ENCODE measurements at regions not wholly inside any gene's neighbourhood (a gene's known extent, or its start where the extent isn't known, plus 50 kb on each side); places are given as distances from the start of the nearest gene placed in this dataset.
A peak's percentile ranks its signal among the peaks of the same experiment; 100 is the strongest.

GRCh38 chr19:34096020-34096915 lies 76.0 kb upstream of the LSM14A start:
- H3K4me1 Mint-ChIP-seq, result no peaks in the 10 kb centered on the region
- no peak for DNase-seq (ENCODE audit: low spot score in 2 of 2, unreplicated experiment in 2 of 2)
- no peak overlapping the region for H3K27ac Mint-ChIP-seq
- TF ChIP-seq, protein P1, sequence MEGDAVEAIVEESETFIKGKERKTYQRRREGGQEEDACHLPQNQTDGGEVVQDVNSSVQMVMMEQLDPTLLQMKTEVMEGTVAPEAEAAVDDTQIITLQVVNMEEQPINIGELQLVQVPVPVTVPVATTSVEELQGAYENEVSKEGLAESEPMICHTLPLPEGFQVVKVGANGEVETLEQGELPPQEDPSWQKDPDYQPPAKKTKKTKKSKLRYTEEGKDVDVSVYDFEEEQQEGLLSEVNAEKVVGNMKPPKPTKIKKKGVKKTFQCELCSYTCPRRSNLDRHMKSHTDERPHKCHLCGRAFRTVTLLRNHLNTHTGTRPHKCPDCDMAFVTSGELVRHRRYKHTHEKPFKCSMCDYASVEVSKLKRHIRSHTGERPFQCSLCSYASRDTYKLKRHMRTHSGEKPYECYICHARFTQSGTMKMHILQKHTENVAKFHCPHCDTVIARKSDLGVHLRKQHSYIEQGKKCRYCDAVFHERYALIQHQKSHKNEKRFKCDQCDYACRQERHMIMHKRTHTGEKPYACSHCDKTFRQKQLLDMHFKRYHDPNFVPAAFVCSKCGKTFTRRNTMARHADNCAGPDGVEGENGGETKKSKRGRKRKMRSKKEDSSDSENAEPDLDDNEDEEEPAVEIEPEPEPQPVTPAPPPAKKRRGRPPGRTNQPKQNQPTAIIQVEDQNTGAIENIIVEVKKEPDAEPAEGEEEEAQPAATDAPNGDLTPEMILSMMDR (IDR thresholded peaks at IDR 0.05; ENCODE audit: unreplicated experiment), result peak; percentile 73
- no peaks in the 10 kb centered on the region for H3K36me3 Mint-ChIP-seq
- H3K4me3 Mint-ChIP-seq, result peak overlapping the region; percentile 13
- no peaks in the 10 kb centered on the region for H3K9me3 Mint-ChIP-seq
- H3K27me3 Mint-ChIP-seq (ENCODE audit: low read depth), result peaks cover 17% of the 10 kb centered on the region

DNA sequence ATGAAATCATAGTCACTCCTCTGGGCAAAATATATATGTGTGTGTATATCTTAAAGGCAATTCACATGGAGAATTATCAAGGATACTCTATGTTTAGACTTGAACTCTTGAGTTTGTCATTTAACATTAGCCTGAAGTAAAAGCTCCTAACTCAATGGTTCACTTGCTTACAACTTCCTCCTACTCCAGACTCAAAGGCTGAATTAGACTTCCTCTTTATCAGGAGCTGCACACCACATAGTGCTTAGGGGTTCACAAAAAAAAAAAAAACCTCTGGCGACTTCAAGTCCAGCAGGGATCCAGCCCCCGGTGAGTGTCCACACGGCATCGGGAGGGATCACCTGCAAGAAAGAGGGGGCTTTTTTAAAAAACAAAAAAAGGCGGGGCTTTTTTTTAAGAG lies 68.2 kb upstream of the LSM14A start:
- Mint-ChIP-seq H3K36me3 (no peaks in the 10 kb centered on the region), H3K9me3 (no peaks in the 10 kb centered on the region), H3K4me3 (no peak overlapping the region), H3K4me1 (no peaks in the 10 kb centered on the region), H3K27ac (no peak overlapping the region), H3K27me3 (ENCODE audit: low read depth) (peaks cover 10% of the 10 kb centered on the region)
- DNase-seq (ENCODE audit: low spot score in 2 of 2, unreplicated experiment in 2 of 2), result no peak
- TF ChIP-seq, protein P1 (IDR thresholded peaks at IDR 0.05; ENCODE audit: unreplicated experiment), result no peak

DNA sequence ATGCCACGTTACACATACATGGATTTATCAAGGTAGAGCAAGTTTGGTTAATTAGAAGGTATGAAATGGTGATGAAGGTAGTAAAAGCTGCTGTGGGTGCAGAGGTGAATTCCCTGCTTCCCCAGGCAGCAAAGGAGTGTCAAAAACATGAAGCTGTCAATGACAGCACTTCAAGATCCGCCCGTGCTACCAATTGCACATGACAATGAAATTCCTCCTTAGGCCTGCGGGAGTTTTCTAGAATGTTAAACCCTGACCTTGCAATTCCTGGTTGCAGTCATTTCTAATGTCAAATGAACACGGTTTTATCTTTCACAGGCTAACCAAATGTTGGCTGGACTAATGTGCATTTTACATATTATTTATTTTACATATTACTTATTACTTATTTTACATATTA lies 67.7 kb upstream of the LSM14A start:
- H3K36me3 Mint-ChIP-seq, result no peaks in the 10 kb centered on the region
- peaks cover 6% of the 10 kb centered on the region for H3K27me3 Mint-ChIP-seq (ENCODE audit: low read depth)
- TF ChIP-seq, protein P1 (IDR thresholded peaks at IDR 0.05; ENCODE audit: unreplicated experiment), result no peak
- H3K4me3 Mint-ChIP-seq, result no peak overlapping the region
- no peaks in the 10 kb centered on the region for H3K4me1 Mint-ChIP-seq
- DNase-seq (ENCODE audit: low spot score in 2 of 2, unreplicated experiment in 2 of 2), result no peak
- no peak overlapping the region for H3K27ac Mint-ChIP-seq
- no peaks in the 10 kb centered on the region for H3K9me3 Mint-ChIP-seq

DNA sequence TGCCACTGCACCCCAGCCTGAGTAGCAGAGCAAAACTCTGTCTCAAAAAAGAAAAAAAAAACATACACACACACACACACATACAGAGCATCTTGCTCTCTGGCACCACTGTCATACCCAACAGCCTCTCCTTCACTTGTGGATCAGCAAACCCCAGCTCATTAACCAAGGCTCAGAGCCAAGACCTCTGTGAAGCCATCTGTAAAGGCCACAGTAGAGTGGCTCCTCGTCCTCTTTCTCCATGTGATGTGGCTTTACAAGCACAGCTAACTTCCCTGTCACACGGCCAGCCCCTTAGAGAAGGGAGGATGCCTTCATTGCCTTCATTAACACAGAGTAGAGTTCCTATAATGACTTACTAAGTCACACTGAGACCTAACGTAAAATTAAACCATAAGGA lies 62.7 kb upstream of the LSM14A start:
- no peaks in the 10 kb centered on the region for H3K9me3 Mint-ChIP-seq
- no peaks in the 10 kb centered on the region for H3K4me1 Mint-ChIP-seq
- TF ChIP-seq, protein P1 (IDR thresholded peaks at IDR 0.05; ENCODE audit: unreplicated experiment), result no peak
- DNase-seq (ENCODE audit: low spot score in 2 of 2, unreplicated experiment in 2 of 2), result no peak
- H3K36me3 Mint-ChIP-seq, result no peaks in the 10 kb centered on the region
- no peak overlapping the region for H3K27ac Mint-ChIP-seq
- H3K4me3 Mint-ChIP-seq, result no peak overlapping the region
- H3K27me3 Mint-ChIP-seq (ENCODE audit: low read depth), result peaks cover 3% of the 10 kb centered on the region

DNA sequence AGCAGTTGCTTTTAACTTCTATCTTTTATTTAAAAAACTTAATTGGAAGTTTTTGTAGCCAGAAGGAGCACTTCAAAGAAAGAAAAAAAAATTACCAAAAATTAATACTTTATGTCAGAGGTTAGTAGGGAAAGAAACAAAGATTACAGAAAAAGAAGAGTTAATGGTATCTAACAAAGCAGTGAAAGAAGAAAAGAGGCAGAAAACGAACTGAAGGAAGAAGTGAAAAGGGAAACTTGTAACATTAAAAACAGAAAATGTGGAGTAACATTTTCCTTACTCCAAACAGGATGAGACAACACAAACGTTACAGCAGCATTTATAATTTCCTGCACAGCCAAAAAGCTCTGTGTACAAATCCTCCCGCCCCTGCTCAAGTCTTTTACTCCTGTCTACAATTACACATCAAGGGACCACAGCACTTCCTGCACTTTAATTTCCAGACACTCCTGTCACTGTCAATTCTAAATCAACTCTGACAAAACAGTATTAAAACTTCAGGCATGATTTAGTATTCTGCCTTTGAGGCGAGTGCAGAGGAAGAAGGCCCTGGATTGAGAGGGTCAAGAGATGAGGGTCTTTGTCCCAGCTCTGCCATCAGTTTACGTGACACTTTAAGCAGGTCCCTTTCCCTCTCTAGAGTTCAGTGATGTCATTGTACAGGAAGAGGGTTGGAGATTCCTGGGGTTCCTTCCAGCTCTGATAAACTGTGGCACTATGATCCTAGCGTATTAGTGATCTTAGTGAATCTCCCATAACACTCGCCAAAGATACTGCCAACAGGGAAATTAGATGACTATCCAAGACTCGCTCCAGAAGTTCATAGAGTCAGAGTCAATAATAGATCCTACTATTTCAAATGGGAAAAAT lies 53.2 kb upstream of the LSM14A start:
- TF ChIP-seq, protein P1 (IDR thresholded peaks at IDR 0.05; ENCODE audit: unreplicated experiment), result no peak
- no peak overlapping the region for H3K4me3 Mint-ChIP-seq
- peaks cover 7% of the 10 kb centered on the region for H3K27me3 Mint-ChIP-seq (ENCODE audit: low read depth)
- H3K9me3 Mint-ChIP-seq, result no peaks in the 10 kb centered on the region
- no peaks in the 10 kb centered on the region for H3K36me3 Mint-ChIP-seq
- peaks cover 10% of the 10 kb centered on the region for H3K4me1 Mint-ChIP-seq
- DNase-seq (ENCODE audit: low spot score in 2 of 2, unreplicated experiment in 2 of 2), result no peak
- peak overlapping the region; percentile 6 for H3K27ac Mint-ChIP-seq
